Keratinocyte (primary cell): ENCODE measurements at regions not wholly inside any gene's neighbourhood (a gene's known extent, or its start where the extent isn't known, plus 50 kb on each side); places are given as distances from the start of the nearest gene placed in this dataset.

Source experiments
- CTCF ChIP-seq, 3 experiments: IDR thresholded peaks in 1 of 3; conservative IDR thresholded peaks in 1 of 3; optimal IDR thresholded peaks in 1 of 3; 2 replicates in 2 of 3; 3 replicates in 1 of 3; pipeline versions ENCODE3 to v1.5.1; 2011; ENCODE audit warnings: low read length in 3 of 3, mild to moderate bottlenecking in 3 of 3, moderate library complexity in 2 of 3, control low read depth in 1 of 3, inconsistent platforms in 1 of 3; ENCODE audit not compliant: insufficient read depth in 2 of 3; ENCODE audit errors: extremely low read depth in 1 of 3
- EZH2 ChIP-seq: IDR thresholded peaks from one replicate; pipeline ENCODE4 v1.6.1; 2012; ENCODE audit warnings: inconsistent platforms, mild to moderate bottlenecking, low read length, moderate library complexity

DNA sequence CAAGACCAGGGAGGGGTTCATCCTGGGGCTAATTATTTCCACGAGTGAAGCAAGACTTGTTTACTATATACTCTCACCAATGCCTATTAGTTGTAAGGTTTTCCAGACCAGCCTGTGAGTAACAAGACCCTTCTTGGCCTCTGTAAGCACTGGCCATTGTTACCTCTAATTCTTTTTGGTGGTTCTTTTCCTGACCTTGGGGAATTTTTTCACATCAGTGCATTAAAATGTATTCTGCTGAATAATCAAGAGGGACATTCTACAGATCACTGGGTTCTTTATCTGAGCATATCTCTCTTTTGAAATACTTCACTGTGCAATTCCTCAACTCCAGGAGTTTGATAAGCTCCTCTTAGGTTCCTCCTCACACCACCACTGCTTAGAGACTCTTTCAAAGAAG, 909.9 kb upstream of the ACVR2A start:
- TF ChIP-seq CTCF (optimal IDR thresholded peaks at IDR 0.05 in 1 of 3, IDR thresholded peaks at IDR 0.05 in 1 of 3, conservative IDR thresholded peaks at IDR 0.05 in 1 of 3; ENCODE audit: extremely low read depth in 1 of 3, insufficient read depth in 2 of 3, low read length in 3 of 3) (no peak), EZH2 (no peak)
